NCI-H82 (cell line): ENCODE measurements at regions not wholly inside any gene's neighbourhood (a gene's known extent, or its start where the extent isn't known, plus 50 kb on each side); places are given as distances from the start of the nearest gene placed in this dataset.

Experiments used
- DNase-seq: peaks from one replicate; lab custom pipeline; 2025; lab: John Stamatoyannopoulos, UW

DNA sequence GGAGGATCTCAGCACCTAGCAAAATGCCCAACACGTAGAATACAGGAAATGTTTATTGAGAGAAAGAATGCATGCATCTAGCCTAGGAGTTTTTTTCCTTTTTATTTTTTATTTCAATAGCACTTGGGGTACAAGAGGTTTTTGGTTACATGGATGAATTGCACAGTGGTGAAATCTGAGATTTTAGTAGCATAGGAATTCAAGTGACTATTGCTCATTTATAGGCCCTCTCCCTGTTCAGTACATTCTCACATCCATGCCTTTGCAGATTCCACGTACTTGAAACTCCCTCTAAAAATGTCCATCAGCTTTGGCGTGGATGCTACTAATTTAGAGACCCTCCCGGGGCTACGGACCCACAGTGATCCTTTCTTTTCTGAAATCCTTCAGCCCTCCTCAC, 61.7 kb upstream of the PIAS1 start:
- DNase-seq, result no peak

DNA sequence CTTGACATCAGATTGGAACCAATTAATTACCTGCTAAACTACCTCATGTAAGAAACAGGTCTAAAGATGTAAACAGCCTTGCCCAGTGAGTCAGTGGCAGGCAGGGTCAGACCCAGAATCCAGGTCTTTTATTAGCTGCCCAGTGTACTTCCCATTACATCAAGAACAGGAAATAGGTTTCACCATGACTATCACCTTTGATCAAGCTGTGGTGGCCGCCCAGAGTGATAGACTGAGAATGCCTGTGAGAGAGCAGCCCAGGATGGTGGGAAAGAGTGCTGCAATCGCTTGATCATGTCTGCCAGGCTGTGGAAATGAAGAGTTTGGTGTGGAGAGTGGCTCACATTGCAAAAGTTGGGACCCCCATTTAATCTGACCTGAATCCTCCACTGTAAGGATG, 61.3 kb upstream of the PIAS1 start:
- DNase-seq, result no peak

DNA sequence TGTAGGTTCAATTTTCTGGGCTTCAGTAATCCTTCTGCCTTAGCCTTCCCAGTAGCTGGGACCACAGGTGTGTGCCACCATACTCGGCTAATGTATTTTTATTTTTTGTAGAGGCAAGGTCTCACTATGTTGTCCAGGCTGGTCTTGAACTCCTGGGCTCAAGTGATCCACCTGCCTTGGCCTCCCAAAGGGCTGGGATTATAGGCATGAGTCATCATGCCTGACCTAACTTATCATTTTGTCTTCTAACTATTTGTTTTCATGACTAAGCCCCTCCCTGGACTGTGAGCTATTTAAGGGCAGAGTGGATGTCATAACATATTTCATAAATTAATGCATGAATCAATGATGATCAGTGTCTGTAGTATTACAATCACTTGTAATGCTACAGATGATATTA, 56.1 kb upstream of the PIAS1 start:
- DNase-seq, result no peak

DNA sequence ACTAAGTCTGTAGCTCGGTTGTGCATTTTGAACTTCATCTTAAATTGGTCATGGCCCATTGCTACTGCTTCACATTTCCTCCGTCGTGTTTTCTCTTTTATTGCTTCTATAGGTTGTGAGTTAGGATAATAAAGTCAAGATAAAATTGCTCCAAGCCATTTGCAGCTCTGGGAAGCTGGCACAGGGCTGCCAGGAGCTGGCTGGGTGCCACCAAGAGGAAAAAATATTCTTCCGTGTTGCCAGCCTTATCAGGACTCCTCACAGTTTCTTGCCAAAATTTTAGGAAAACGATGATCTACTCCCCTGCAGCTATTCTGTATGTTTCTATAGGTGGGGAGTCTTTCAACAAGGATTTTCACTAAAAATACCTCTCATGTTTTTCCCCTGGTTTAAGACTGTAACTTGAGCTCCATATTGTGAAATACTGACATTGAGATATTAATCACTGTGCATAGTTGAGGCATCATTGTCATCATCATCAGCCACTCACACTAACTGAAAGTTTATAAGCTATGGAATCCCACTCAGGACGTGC, 55.4 kb upstream of the PIAS1 start:
- no peak for DNase-seq

DNA sequence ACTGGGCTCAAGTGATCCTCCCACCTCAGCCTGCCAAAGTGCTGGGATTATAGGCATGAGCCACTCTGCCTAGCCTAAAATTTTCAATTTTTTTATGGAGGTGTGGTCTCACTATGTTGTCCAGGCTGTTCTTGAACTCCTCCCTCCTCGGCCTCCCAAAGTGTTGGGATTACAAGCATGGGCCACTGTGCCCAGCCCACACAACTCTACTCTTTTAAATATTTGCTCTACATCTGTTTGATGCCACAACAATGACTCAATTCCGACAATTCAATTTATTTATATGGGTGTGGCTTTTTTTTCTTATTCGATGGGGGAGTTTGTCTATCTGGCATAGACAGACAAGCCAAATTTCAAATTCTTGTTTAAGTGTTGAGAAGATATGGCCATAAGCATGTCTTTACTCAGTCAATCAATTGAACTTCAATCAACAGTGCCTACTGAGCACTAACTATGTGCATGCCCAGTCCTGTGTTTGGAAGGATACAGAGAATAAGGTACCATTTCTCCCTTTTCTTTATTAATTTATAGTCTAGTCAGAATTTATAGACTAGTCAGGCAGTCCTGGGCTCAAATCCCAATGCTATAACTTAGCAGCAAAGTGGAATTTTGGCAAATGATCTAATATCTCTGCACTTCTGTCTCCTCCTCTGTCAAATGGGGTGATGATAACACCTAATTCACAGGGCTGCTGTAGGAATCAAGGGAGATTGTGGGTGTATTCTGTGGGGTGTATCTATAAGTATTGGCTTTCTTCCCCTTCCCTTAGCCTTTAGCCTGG, 54.6 kb upstream of the PIAS1 start:
- DNase-seq, result no peak

DNA sequence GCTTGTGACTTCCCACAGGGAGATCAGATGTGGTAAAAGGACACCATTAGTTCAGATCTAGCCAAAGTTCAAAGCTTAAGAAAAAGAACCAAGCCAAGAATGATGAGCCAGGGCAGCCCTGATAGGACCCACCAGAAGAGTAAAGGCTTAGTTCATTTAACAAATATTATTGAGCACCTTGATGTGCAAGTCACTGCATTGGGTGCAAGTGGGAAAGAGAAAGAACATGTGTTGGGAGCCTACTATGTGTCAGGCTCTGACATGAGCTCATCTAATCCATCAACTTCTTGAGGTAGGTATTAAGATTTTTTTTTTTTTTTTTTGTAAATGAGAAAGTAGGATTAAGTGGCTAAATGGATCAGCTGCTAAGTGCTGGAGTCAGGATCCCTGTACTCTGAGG, 53.4 kb upstream of the PIAS1 start:
- peak; percentile 85 for DNase-seq

DNA sequence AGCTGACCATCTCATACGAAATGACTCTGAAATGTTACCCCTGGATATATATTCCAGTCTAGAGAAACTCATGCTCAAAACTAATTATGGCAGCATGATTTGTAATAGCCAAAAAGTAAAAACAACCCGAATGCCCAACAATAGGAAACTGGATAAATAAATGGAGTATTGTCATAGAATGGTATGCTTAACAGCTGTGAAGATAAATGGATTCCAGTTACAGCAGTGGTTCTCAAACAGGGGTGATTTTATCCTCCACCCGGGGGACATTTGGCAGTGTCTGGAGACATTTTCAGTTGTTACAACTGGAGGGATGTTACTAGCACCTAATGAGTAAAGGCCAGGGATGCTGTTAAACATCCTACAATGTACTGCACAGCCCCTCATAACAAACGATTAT, 52.3 kb upstream of the PIAS1 start:
- DNase-seq, result no peak

DNA sequence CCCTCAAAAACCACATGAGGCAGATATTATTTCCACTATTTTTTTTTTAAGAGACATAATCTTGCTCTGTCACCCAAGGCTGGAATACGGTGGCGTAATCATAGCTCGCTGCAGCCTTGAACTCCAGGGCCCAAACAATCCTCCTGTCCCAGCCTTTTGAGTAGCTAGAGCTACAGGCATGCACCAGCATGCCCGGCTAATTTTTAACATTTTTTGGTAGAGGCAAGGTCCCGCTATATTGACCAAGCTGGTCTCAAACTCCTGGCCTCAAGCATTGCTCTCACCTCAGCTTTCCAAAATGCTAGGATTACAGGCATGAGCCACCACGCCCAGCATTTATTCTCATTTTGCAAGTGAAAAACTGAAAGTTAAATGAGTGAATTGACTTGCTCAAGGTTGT, 50.8 kb upstream of the PIAS1 start:
- no peak for DNase-seq
